GM18499 (cell line): ENCODE measurements at regions not wholly inside any gene's neighbourhood (a gene's known extent, or its start where the extent isn't known, plus 50 kb on each side); places are given as distances from the start of the nearest gene placed in this dataset.
"Not testable (repeated sequence)": the region's sequence is repeated elsewhere in the genome, so short reads cannot be mapped to it uniquely, and the experiment has no call there.

Source experiments
- ATAC-seq: cut with Tn5 transposase; IDR thresholded peaks from one replicate; pipeline ENCODE4 v1.9.1; 2021; ENCODE audit warnings: moderate number of reproducible peaks; ENCODE audit not compliant: insufficient read depth, unreplicated experiment

GRCh38 chr1:173257805-173258204 is 50.7 kb upstream of the TNFSF4 start:
- ATAC-seq: no peak

- no peak for ATAC-seq
Measured at GRCh38 chr1:173258479-173259264, 51.5 kb upstream of the TNFSF4 start.

- ATAC-seq: not testable (repeated sequence)
Measured at GRCh38 chr1:173260329-173260728, 53.2 kb upstream of the TNFSF4 start.

DNA sequence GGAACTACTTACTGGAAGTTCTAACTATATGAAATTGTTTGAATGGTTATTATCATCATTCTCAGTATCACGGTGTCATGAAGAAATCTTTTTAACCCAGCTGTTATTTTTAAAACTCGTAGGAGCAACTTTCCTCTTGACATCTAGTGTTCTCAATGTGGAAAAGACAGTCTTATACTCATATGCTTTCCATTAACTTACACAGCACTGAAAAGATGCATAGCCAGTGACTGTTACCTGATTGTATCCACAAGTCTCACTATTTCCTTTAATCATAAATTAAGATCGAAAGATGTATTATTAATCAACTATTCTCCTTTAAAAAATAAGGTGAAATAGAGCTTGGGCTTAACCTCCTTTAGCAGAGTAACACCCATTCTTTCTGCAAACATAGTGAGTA is 59.7 kb upstream of the TNFSF4 start:
- no peak for ATAC-seq

- ATAC-seq: no peak
Measured at GRCh38 chr1:173267453-173267945, 60.4 kb upstream of the TNFSF4 start.

- ATAC-seq: no peak
Measured at GRCh38 chr1:173268261-173268660, 61.1 kb upstream of the TNFSF4 start.

GRCh38 chr1:173268786-173269277 is 61.7 kb upstream of the TNFSF4 start:
- no peak for ATAC-seq

GRCh38 chr1:173269490-173270230 is 62.5 kb upstream of the TNFSF4 start:
- ATAC-seq: no peak

- ATAC-seq: no peak
Measured at GRCh38 chr1:173270243-173270642, 63.1 kb upstream of the TNFSF4 start.

DNA sequence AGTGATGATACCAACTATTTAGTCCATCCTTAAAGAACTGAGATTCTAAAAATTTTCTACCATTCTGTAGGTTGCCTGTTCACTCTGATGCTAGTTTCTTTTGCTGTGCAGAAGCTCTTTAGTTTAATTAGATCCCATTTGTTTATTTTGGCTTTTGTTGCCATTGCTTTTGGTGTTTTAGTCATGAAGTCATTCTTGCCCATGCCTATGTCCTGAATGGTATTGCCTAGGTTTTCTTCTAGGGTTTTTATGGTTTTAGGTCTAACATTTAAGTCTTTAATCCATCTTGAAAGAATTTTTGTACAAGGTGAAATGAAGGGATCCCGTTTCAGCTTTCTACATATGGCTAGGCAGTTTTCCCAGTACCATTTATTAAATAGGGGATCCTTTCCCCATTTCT is 63.9 kb upstream of the TNFSF4 start:
- not testable (repeated sequence) for ATAC-seq

DNA sequence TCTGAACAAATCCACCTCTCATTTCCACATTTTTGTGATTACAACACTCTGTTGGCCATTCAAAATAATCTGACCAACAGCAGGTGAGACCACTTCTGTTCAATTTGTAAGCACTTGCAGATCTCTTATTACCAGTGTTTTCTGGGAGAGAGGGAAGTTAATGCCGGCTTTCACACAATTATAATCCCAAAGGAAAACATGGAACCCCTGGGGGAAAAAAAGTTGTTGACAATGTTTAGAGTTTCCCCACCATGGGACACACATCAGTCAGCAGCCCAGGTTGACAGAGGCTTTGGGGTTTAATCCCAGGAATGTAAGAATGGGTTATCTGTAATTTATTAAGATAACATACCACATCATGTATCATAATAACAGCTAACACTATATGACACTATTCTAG is 68.4 kb upstream of the TNFSF4 start:
- ATAC-seq: no peak

GRCh38 chr1:173276922-173277800 is 70.0 kb upstream of the TNFSF4 start:
- peak; percentile 85 for ATAC-seq

DNA sequence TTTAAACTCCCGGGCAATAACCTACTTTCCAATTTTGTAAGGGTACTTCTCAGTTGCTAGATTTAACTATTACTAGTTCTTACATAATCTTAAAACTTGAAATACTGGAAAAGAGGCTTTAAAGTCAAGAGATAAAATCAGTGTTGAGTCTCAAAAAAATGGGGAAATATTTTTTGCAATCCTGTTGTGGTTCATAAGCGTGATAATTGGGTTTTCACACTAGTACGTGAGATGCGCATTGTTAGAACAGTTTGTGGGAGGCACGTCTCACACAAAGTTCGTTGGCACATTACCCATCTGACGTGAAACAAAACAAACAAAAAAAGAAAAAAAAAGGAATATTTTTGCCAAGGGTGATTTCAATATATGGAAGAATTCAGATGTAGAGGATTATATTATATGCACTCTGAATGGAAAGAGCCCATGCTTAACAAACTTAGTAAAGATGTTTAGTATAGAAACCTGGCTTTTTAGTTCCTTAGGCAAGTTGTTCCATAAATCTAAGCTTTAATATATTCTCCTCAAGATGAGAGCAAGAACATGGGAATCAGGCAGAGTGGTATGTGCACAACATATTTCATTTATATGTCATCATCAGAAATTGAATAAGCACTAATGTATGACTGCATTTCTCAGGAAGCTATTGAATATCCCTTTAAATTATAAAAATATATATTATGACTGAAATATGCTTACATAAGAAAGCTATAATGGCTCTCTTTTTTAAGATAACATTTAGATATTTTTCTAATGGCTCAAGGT is 73.9 kb upstream of the TNFSF4 start:
- no peak for ATAC-seq

GRCh38 chr1:173285048-173285447 is 77.9 kb upstream of the TNFSF4 start:
- ATAC-seq: no peak

DNA sequence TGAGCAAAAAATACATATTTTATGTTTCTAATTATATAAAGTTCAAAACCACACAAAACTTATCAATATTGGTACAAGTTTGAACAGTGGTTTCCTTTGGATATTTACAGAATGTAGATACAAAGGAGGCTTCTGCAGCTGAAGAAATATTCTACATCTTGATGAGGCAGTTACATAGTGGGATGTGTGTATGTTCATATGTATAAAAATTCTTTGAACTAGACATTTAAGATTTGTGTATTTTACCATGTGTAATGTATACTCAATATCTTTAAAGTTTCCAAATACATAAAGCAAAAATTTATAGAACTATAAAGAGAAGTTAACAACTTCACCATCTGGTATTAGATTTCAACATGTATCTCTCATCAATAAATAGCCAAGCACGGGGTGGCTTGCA is 80.7 kb upstream of the TNFSF4 start:
- ATAC-seq: no peak

- no peak for ATAC-seq
Measured at GRCh38 chr1:173293756-173294155, 86.6 kb upstream of the TNFSF4 start.

GRCh38 chr1:173294843-173295242 is 87.7 kb upstream of the TNFSF4 start:
- ATAC-seq: no peak

GRCh38 chr1:173295391-173295790 is 88.3 kb upstream of the TNFSF4 start:
- no peak for ATAC-seq

GRCh38 chr1:173295995-173296394 is 88.9 kb upstream of the TNFSF4 start:
- ATAC-seq: no peak
